Lower leg skin (tissue), 3 donors: ENCODE measurements at regions not wholly inside any gene's neighbourhood (a gene's known extent, or its start where the extent isn't known, plus 50 kb on each side); places are given as distances from the start of the nearest gene placed in this dataset.

Source experiments
- POLR2A ChIP-seq, 2 donors: fragments of 450-650 bp; IDR thresholded peaks; one replicate each; pipeline ENCODE4 v1.6.1; 2016 to 2017; ENCODE audit warnings: antibody characterized with exemption in 2 of 2, mild to moderate bottlenecking in 1 of 2, moderate library complexity in 1 of 2
- TF ChIP-seq, protein P1 (sequence below), 3 donors: fragments of 450-650 bp; IDR thresholded peaks; one replicate each; pipeline ENCODE4 v1.5.1; 2016; ENCODE audit warnings: antibody characterized with exemption in 3 of 3, mild to moderate bottlenecking in 3 of 3, moderate library complexity in 2 of 3

DNA sequence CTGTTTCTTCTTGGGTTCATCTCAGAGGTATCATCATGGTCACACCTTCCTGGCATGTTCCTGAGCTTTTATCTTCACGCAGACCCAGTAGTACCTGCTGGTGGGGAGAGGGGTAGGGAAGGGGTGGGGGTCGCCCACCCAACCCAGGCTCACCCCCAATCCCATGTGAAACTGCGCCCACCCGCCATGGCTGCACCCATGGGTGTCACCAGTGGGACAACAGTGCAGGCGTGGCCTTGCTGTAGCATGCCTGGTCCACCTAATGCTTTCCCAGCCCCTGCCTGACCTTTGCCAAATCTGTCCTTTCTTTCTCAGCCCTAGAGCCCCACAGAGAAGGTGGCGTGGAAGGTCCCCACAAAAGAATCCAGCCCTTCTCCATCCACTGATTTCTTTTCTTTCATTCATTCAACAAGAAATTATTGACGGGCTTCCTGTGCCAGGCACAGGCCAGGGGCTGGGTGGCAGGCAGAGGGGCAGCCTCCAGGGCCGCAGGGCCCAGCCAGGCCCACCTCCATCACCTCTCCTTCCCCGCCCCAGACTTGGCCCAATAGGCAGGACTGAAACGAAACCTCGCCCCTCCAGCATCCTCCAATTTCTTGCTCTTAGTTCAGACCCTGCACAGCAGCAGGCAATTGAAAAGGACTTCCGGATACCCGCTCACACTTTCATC, 79.1 kb upstream of the TNRC6C start:
- TF ChIP-seq, protein P1, sequence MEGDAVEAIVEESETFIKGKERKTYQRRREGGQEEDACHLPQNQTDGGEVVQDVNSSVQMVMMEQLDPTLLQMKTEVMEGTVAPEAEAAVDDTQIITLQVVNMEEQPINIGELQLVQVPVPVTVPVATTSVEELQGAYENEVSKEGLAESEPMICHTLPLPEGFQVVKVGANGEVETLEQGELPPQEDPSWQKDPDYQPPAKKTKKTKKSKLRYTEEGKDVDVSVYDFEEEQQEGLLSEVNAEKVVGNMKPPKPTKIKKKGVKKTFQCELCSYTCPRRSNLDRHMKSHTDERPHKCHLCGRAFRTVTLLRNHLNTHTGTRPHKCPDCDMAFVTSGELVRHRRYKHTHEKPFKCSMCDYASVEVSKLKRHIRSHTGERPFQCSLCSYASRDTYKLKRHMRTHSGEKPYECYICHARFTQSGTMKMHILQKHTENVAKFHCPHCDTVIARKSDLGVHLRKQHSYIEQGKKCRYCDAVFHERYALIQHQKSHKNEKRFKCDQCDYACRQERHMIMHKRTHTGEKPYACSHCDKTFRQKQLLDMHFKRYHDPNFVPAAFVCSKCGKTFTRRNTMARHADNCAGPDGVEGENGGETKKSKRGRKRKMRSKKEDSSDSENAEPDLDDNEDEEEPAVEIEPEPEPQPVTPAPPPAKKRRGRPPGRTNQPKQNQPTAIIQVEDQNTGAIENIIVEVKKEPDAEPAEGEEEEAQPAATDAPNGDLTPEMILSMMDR (IDR thresholded peaks at IDR 0.05) = no peak
- TF ChIP-seq POLR2A (IDR thresholded peaks at IDR 0.05) = no peak
